Tibial artery (tissue), 4 donors: ENCODE measurements at regions not wholly inside any gene's neighbourhood (a gene's known extent, or its start where the extent isn't known, plus 50 kb on each side); places are given as distances from the start of the nearest gene placed in this dataset.
A peak's percentile ranks its signal among the peaks of the same experiment; 100 is the strongest.

ENCODE experiments used
- DNase-seq, 2 donors: peaks; one replicate each; pipeline ENCODE4 v3.0.0-alpha.2; 2019
- H3K27ac ChIP-seq, 2 donors: fragments of 200-600 bp; sonication (generic) in 1 of 2; 1 replicate in 1 of 2; 2 replicates in 1 of 2; pipeline ENCODE4 v1.5.1; 2018 to 2019; ENCODE audit warnings: mild to moderate bottlenecking in 1 of 2
- H3K27me3 ChIP-seq, 2 donors: fragments of 200-600 bp; sonication (generic) in 1 of 2; one replicate each; pipeline versions ENCODE4 v1.5.1 to v1.6.0; 2016 to 2019
- H3K36me3 ChIP-seq, 3 donors: fragments of 200-600 bp; sonication (generic) in 2 of 3; one replicate each; pipeline ENCODE4 v1.5.1; 2016 to 2019; ENCODE audit warnings: mild to moderate bottlenecking in 2 of 3
- H3K4me1 ChIP-seq, 4 donors: fragments of 200-600 bp; sonication (generic) in 2 of 4; 1 replicate in 3 of 4; 2 replicates in 1 of 4; pipeline ENCODE4 v1.5.1; 2016 to 2019
- H3K4me3 ChIP-seq, 2 donors: fragments of 200-600 bp; sonication (generic) in 1 of 2; 1 replicate in 1 of 2; 2 replicates in 1 of 2; pipeline ENCODE4 v1.5.1; 2018 to 2019; ENCODE audit warnings: mild to moderate bottlenecking in 2 of 2
- H3K9me3 ChIP-seq, 3 donors: fragments of 200-600 bp; sonication (generic) in 1 of 3; one replicate each; pipeline ENCODE4 v1.5.1; 2016 to 2019
- intact Hi-C: fragments of 100-400 bp; cut with DNase I; formaldehyde crosslinking; loops from one replicate; pipeline ENCODE4 v1.15.0; 2023; ENCODE audit warnings: low total_unique reads
- TF ChIP-seq, protein P1 (sequence below), 2 experiments: fragments of 200-600 bp in 1 of 2; fragments of 450-650 bp in 1 of 2; IDR thresholded peaks; one replicate each; pipeline ENCODE4 v1.5.1; 2017 to 2019; ENCODE audit warnings: antibody characterized with exemption in 2 of 2, mild to moderate bottlenecking in 1 of 2, moderate library complexity in 1 of 2

DNA sequence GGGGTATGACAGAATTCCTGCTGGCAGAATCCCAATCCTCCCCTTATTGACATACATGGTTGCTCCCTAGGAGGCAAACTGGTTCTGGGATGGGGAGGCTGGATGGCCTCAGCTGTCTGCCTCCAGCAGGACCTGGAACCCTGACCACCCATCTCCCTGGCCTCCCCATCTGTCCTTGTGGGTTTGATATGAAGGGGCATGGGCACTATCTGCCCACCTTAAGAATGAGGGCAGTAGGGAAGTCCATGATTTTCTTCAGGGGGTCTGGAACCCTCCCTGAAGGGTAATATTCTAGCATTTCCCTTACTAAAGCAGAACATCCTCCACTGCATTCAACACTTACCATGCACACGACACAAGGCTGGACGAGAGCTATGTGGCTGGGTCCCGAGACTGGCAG lies 113.6 kb downstream of the VAPA start:
- Histone ChIP-seq H3K27ac (no peak overlapping the region), H3K27me3 (no peaks in the 10 kb centered on the region), H3K4me3 (no peak overlapping the region), H3K9me3 (no peaks in the 10 kb centered on the region), H3K4me1 (peaks cover 0 to 7% (median 5%) of the 10 kb centered on the region in 4 donors), H3K36me3 (no peaks in the 10 kb centered on the region)
- no peak for DNase-seq
- TF ChIP-seq, protein P1, sequence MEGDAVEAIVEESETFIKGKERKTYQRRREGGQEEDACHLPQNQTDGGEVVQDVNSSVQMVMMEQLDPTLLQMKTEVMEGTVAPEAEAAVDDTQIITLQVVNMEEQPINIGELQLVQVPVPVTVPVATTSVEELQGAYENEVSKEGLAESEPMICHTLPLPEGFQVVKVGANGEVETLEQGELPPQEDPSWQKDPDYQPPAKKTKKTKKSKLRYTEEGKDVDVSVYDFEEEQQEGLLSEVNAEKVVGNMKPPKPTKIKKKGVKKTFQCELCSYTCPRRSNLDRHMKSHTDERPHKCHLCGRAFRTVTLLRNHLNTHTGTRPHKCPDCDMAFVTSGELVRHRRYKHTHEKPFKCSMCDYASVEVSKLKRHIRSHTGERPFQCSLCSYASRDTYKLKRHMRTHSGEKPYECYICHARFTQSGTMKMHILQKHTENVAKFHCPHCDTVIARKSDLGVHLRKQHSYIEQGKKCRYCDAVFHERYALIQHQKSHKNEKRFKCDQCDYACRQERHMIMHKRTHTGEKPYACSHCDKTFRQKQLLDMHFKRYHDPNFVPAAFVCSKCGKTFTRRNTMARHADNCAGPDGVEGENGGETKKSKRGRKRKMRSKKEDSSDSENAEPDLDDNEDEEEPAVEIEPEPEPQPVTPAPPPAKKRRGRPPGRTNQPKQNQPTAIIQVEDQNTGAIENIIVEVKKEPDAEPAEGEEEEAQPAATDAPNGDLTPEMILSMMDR (IDR thresholded peaks at IDR 0.05), result no peak
- intact Hi-C loops, result no loop called here

DNA sequence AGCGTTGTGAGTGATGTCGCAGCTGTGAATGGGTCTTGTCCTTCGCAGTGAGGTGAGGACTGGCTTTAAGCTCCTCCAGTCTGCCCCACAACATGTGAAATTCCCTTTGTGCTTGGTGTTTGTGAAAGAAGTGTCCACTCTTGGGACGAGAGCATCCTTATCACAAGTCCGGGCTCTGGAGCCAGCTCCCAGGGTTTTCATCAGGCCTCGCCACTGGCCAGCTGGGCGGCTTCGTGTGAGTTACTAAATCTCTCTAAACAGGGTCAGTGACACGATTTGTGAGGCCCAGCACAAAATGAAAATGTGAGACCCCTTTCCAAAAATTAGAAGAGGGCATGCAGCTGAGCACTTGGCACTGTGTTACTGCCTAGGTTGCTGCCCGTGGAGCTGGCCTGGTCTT lies 115.9 kb downstream of the VAPA start:
- Histone ChIP-seq H3K27me3 (no peaks in the 10 kb centered on the region), H3K9me3 (no peaks in the 10 kb centered on the region), H3K27ac (no peak overlapping the region), H3K4me3 (no peak overlapping the region), H3K36me3 (no peaks in the 10 kb centered on the region), H3K4me1 (peaks cover 0 to 17% (median 16%) of the 10 kb centered on the region in 4 donors)
- TF ChIP-seq, protein P1 (IDR thresholded peaks at IDR 0.05), result no peak
- intact Hi-C loops, result no loop called here
- DNase-seq, result no peak

GRCh38 chr18:10030816-10031541 lies 117.2 kb downstream of the VAPA start:
- Histone ChIP-seq H3K9me3 (no peaks in the 10 kb centered on the region), H3K27ac (peak overlapping the region in 1 of 2 donors; percentile 1), H3K36me3 (no peaks in the 10 kb centered on the region), H3K4me1 (peaks cover 0 to 26% (median 24%) of the 10 kb centered on the region in 4 donors), H3K27me3 (no peaks in the 10 kb centered on the region), H3K4me3 (no peak overlapping the region)
- DNase-seq, result no peak
- intact Hi-C loops, result no loop called here
- TF ChIP-seq, protein P1 (IDR thresholded peaks at IDR 0.05), result no peak

GRCh38 chr18:10032331-10033015 lies 118.7 kb downstream of the VAPA start:
- no peaks in the 10 kb centered on the region for H3K27me3 ChIP-seq
- no peak for DNase-seq
- peak overlapping the region; percentile 68 to 75 for H3K27ac ChIP-seq
- no peaks in the 10 kb centered on the region for H3K36me3 ChIP-seq
- intact Hi-C loops, result no loop called here
- H3K4me1 ChIP-seq, result peaks cover 0 to 32% (median 23%) of the 10 kb centered on the region in 4 donors
- TF ChIP-seq, protein P1 (IDR thresholded peaks at IDR 0.05), result peak; percentile 10 to 25
- peak overlapping the region; percentile 23 to 29 for H3K4me3 ChIP-seq
- H3K9me3 ChIP-seq, result no peaks in the 10 kb centered on the region

GRCh38 chr18:10033016-10033399 lies 119.2 kb downstream of the VAPA start:
- Histone ChIP-seq H3K36me3 (no peaks in the 10 kb centered on the region), H3K27me3 (no peaks in the 10 kb centered on the region), H3K4me3 (peak overlapping the region; percentile 23 to 29), H3K4me1 (peaks cover 0 to 32% (median 23%) of the 10 kb centered on the region in 4 donors), H3K9me3 (no peaks in the 10 kb centered on the region), H3K27ac (peak overlapping the region; percentile 68 to 75)
- intact Hi-C loops, result no loop called here
- TF ChIP-seq, protein P1 (IDR thresholded peaks at IDR 0.05), result no peak
- no peak for DNase-seq
